Neural crest cell (in vitro differentiated cells): ENCODE measurements at regions not wholly inside any gene's neighbourhood (a gene's known extent, or its start where the extent isn't known, plus 50 kb on each side); places are given as distances from the start of the nearest gene placed in this dataset.

Experiments
- DNase-seq: peaks from one replicate; pipeline ENCODE4 v3.0.0; 2021; ENCODE audit warnings: low read depth, mixed read lengths, low spot score
- H3K27ac Mint-ChIP-seq: one replicate; pipeline ENCODE4 v1.8.0; 2021; ENCODE audit warnings: mild to moderate bottlenecking, mixed read lengths; ENCODE audit not compliant: unreplicated experiment
- H3K27me3 Mint-ChIP-seq: 2 replicates; pipeline ENCODE4 v1.8.0; 2021; ENCODE audit warnings: low read depth, mild to moderate bottlenecking, mixed read lengths
- H3K36me3 Mint-ChIP-seq: 2 replicates; pipeline ENCODE4 v1.8.0; 2021; ENCODE audit warnings: low read depth, mild to moderate bottlenecking, mixed read lengths
- H3K4me1 Mint-ChIP-seq: 2 replicates; pipeline ENCODE4 v1.8.0; 2021; ENCODE audit warnings: mixed read lengths
- H3K4me3 Mint-ChIP-seq: one replicate; pipeline ENCODE4 v1.8.0; 2021; ENCODE audit warnings: mild to moderate bottlenecking, mixed read lengths
- H3K9me3 Mint-ChIP-seq: 2 replicates; pipeline ENCODE4 v1.8.0; 2021; ENCODE audit warnings: mixed read lengths
- TF ChIP-seq, protein P1 (sequence below): fragments of 200-600 bp; sonication (generic); conservative IDR thresholded peaks from 2 replicates; pipeline ENCODE4 v1.5.0; 2021; ENCODE audit warnings: antibody characterized with exemption, mild to moderate bottlenecking

DNA sequence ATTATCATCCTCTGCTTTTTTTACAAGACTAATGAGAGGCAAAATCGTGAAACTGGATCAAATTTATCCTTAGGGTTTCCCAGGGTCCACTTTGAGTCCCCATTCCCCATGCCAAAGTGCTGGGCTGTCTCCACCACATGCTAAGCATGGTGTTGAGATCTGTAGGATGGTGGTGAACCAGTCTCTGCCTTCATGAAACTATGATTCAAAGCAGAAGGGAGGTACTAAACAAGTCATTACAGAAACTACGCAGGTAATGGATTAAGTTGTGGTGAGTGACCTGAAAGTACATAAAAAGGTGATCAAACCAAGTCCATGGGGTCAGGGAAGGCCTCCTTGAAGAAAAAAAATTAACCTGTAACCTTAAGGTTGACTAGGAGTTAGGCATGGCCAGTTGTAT lies 265.2 kb downstream of the ATG4C start:
- H3K27me3 Mint-ChIP-seq = peaks cover 5% of the 10 kb centered on the region
- peaks cover 2% of the 10 kb centered on the region for H3K4me1 Mint-ChIP-seq
- no peaks in the 10 kb centered on the region for H3K9me3 Mint-ChIP-seq
- no peak overlapping the region for H3K27ac Mint-ChIP-seq
- no peak overlapping the region for H3K4me3 Mint-ChIP-seq
- H3K36me3 Mint-ChIP-seq = no peaks in the 10 kb centered on the region
- DNase-seq = no peak
- TF ChIP-seq, protein P1, sequence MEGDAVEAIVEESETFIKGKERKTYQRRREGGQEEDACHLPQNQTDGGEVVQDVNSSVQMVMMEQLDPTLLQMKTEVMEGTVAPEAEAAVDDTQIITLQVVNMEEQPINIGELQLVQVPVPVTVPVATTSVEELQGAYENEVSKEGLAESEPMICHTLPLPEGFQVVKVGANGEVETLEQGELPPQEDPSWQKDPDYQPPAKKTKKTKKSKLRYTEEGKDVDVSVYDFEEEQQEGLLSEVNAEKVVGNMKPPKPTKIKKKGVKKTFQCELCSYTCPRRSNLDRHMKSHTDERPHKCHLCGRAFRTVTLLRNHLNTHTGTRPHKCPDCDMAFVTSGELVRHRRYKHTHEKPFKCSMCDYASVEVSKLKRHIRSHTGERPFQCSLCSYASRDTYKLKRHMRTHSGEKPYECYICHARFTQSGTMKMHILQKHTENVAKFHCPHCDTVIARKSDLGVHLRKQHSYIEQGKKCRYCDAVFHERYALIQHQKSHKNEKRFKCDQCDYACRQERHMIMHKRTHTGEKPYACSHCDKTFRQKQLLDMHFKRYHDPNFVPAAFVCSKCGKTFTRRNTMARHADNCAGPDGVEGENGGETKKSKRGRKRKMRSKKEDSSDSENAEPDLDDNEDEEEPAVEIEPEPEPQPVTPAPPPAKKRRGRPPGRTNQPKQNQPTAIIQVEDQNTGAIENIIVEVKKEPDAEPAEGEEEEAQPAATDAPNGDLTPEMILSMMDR = no peak

DNA sequence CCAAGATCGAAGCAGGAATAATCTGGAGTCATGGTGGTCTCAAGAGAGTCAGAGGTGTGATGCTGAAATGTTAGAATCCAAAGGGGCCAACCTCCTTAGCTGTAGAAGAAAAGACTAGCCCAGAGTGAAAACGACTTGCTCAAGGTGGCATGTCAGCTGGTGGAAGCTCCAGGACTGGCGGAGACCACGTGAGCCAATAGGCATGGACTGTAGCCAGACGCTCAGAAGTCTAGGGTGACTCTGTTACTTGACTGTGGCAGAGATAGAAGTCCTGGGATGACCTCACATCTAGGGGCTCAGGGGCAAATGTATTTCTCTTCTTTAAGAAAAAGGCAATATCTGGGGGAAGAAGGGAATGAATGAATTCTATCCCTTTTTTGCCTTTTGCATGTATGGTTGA lies 267.4 kb downstream of the ATG4C start:
- H3K27ac Mint-ChIP-seq = no peak overlapping the region
- no peaks in the 10 kb centered on the region for H3K9me3 Mint-ChIP-seq
- H3K4me3 Mint-ChIP-seq = no peak overlapping the region
- peaks cover 8% of the 10 kb centered on the region for H3K4me1 Mint-ChIP-seq
- DNase-seq = no peak
- H3K27me3 Mint-ChIP-seq = peaks cover 5% of the 10 kb centered on the region
- TF ChIP-seq, protein P1 = no peak
- no peaks in the 10 kb centered on the region for H3K36me3 Mint-ChIP-seq

DNA sequence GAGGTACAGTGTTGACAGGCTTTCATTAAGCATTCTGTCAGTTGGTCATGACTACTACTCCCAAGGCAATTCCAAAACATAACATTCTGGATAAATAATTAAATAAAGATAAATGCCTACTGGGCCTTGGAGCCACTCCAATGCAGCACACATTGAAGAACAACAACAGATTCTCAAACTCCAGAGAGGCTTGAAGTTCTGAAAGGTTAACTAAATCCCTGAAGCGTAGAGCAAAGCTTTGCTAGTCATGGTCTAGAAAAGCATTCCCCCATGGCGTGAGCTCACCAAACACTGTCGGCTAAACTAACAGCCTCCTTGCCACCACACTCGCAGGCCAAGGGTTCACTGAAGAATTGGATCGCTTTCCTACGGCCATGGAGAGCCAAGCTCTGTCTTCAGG lies 268.0 kb downstream of the ATG4C start:
- no peak overlapping the region for H3K4me3 Mint-ChIP-seq
- peaks cover 10% of the 10 kb centered on the region for H3K4me1 Mint-ChIP-seq
- H3K36me3 Mint-ChIP-seq = no peaks in the 10 kb centered on the region
- H3K27ac Mint-ChIP-seq = no peak overlapping the region
- peaks cover 5% of the 10 kb centered on the region for H3K27me3 Mint-ChIP-seq
- TF ChIP-seq, protein P1 = no peak
- no peak for DNase-seq
- H3K9me3 Mint-ChIP-seq = no peaks in the 10 kb centered on the region

DNA sequence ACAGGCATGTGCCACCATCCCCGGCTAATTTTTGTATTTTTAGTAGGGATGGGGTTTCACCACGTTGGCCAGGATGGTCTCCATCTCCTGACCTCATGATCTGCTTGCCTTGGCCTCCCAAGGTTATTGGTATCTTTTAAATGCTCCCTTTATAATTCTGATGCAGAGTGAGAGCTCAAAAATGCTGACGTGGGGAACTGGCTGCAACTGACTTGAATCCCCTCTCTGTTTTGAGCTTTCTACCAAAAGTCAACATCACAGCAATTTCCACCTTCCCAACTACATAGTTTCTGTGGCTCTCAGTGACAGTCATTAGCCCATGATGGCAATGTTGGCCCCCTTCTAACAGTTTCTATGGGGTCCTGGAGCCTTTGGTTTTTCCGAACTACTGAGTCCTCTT lies 268.2 kb upstream of the FOXD3 start:
- Mint-ChIP-seq H3K9me3 (peaks cover 3% of the 10 kb centered on the region), H3K4me3 (no peak overlapping the region), H3K27me3 (peaks cover 4% of the 10 kb centered on the region), H3K4me1 (peaks cover 10% of the 10 kb centered on the region), H3K27ac (no peak overlapping the region), H3K36me3 (peaks cover 2% of the 10 kb centered on the region)
- TF ChIP-seq, protein P1 = no peak
- DNase-seq = no peak

DNA sequence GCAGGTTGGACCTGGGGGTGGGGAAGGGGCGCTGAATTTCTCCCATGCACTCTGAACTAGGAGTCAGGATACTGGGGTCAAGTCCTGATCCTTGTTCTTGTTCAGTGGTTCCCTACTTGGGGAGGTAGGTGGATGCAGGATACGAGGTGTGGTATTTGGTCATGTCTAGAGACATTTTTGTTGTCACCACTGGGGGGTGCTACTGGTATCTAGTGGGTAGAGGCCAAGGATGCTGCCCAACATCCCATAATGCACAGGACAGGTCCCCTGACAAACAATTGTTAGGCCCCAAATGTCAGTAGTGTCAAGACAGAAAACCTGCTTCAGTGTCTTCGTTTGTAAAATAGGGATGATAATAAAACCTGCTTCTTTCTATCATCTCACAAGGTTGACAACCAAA lies 259.0 kb upstream of the FOXD3 start:
- Mint-ChIP-seq H3K4me1 (peaks cover 5% of the 10 kb centered on the region), H3K9me3 (peaks cover 6% of the 10 kb centered on the region), H3K4me3 (no peak overlapping the region), H3K36me3 (no peaks in the 10 kb centered on the region), H3K27ac (no peak overlapping the region), H3K27me3 (peaks cover 20% of the 10 kb centered on the region)
- DNase-seq = no peak
- TF ChIP-seq, protein P1 = no peak

DNA sequence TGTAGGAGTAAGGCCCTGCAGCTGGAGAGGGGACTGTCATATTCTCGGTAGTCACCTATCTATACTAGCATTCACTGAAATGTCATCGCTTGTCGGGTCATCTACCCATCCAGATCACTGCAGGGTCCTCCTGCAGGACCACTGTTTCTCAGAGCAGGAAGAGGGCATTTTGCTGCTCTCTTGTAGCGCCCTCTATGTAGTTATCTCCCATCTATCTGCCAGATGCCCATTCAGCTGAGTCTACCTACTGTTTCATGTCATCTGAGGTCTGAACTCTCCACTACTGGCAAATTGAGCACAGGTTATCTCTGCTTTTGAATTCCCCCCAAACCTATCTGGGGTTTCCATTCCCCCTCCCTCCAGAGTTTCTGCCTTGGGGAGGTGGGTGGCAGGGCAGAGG lies 258.2 kb upstream of the FOXD3 start:
- H3K36me3 Mint-ChIP-seq = no peaks in the 10 kb centered on the region
- H3K4me1 Mint-ChIP-seq = peaks cover 10% of the 10 kb centered on the region
- DNase-seq = no peak
- no peak overlapping the region for H3K4me3 Mint-ChIP-seq
- TF ChIP-seq, protein P1 = no peak
- peaks cover 26% of the 10 kb centered on the region for H3K27me3 Mint-ChIP-seq
- peaks cover 6% of the 10 kb centered on the region for H3K9me3 Mint-ChIP-seq
- no peak overlapping the region for H3K27ac Mint-ChIP-seq
